ENCODE measurements at regions not wholly inside any gene's neighbourhood (a gene's known extent, or its start where the extent isn't known, plus 50 kb on each side); places are given as distances from the start of the nearest gene placed in this dataset.

DNA sequence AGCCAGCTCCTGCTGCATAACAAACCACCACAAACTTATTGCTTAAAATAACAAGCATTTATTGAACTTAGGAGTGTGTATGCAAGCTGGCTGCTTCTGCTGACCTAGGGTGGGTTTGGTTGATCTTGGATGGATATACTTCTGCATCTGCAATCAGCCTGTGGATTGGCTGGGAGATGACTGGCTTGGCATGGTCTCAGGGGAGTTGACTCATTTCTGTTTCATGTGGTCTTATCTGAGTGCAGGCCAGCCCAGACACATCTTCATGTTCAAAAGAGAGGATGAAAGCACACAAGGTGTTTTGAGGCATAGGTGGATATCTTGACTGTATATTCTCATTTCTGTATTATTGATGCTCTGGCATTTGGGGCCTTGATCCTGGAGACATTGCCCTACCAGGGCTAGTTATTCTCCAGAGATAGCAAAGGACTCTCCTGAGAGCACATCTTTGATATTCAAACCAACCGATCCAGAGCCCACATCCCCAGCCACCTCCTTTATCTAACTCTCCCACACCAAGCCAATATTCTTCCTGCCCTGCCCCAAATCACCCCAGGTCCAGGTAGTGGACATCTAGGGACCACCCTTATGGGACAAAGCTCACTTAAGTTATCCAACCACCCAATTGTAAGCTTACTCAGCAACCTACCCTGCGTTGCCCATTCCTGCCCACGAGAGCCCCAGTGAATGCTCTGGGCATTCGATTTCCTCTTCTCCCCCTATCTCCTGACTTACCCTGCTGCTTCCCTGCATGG, 350.8 kb downstream of the PTPRU start:
- peak; percentile 28 for DNase-seq (ENCODE audit: low spot score)

- no peak for DNase-seq (ENCODE audit: low spot score)
Measured at GRCh38 chr1:29586215-29586614, 349.9 kb downstream of the PTPRU start.

- no peak for DNase-seq (ENCODE audit: low spot score)
Measured at GRCh38 chr1:29585656-29586055, 349.3 kb downstream of the PTPRU start.

DNA sequence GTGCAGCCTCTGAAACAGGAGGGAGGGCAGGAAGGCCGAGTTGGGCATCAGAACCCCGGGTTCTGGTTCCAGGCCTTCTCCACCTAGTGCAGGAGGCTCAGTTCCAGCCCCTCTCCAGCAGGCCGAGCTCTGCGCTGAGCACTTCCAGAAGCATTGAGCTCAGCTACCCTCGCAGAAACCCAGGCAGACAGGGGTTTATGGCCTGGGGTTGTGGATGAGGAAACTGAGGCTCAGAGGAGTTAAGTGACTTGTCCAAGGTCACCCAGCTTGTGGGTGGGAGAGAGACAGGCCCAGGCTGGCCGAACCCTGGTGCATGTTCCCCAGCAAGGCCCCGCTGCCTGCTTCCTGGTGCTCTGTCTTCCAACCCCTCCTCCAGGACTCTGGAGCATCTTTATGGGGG, 348.9 kb downstream of the PTPRU start:
- DNase-seq (ENCODE audit: low spot score), result no peak

DNA sequence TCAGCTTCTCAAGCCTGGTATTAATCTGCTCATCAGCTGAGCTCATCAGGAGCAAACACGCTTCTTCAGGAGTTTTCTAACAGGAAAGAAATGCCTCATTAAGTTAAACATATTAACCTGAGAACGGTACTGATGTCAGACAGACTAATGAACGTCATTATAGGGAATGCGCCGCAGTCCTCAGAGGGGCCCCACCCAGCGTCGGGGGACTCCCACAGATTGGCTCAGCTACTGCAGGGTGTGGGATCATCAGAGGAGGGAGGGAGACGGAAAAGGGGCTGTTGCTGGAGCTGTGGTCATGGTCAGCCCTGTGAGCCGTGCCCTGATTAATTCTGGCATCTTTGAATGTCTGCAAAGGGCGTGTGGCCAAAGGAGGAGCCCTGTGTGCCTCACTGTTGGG, 348.5 kb downstream of the PTPRU start:
- DNase-seq (ENCODE audit: low spot score), result no peak

GRCh38 chr1:29584362-29584761, 348.0 kb downstream of the PTPRU start:
- no peak for DNase-seq (ENCODE audit: low spot score)

DNA sequence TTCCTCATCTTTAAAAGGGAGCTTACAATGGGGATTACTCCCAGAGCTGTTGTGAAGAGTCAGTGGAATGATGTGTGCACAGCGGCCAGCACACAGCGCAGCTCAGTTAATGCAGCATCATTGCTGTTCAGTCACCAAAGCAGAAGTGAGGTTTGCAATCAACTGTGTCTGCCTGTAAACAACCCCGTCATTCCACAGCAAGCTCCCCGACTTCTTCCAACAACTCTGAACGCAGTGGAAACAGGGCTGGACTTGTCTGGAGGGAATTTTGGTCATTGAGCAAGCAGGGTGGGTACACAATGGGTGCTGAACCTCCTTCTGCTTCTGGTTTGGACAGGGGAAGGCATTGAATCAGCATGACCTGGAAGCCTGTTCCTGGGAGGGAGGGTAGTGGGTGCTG, 347.4 kb downstream of the PTPRU start:
- no peak for DNase-seq (ENCODE audit: low spot score)

GRCh38 chr1:29581256-29581655, 344.9 kb downstream of the PTPRU start:
- no peak for DNase-seq (ENCODE audit: low spot score)

DNA sequence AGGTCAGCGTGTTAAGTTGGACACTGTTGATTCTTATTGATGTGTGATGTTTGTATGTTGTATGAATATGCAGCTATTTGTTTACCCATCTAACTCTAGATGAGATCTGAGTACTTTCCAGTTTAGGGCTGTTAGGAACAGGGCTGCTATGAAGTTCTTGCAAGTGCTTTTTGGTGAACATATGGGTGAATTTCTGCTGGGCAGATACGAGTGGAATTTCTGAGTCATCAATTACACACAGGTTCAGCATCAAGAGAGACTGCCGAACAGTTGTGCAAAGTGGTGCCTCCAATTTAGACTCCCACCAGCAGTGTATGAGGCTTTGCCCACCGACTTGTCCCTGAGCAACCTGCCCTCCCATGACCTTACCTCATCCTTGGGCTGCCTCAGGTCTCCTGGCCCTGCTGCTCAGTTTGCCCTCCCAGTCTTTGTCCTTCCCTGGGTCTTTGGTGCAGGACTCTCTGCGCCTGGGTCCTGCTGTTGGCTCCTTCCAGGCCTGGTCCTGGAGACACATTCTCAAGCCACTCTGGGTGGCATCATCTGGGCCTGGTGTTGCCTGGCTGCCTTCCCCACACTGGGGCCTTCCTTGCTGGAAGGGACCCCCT, 343.6 kb downstream of the PTPRU start:
- no peak for DNase-seq (ENCODE audit: low spot score)

GRCh38 chr1:29577512-29577911, 341.2 kb downstream of the PTPRU start:
- no peak for DNase-seq (ENCODE audit: low spot score)

DNA sequence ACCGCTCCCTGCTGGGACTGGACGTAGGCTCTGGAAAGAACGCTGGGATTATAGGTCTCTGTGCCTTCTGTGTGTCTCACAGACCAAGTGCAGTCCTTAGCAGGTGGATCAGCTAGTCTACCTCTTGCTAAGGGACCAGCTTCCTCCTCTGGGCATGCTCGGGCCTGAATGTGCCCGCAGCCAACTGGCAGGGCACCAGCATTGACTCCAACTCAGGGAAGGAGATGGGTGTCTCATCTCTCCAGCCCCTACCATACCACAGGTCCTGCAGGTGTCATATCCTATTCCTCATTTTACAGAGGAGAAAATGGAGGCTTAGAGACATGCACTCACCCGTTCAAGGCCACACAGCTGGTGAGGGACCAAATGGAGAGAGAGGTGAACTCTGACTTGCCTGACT, 340.2 kb downstream of the PTPRU start:
- DNase-seq (ENCODE audit: low spot score), result no peak

DNA sequence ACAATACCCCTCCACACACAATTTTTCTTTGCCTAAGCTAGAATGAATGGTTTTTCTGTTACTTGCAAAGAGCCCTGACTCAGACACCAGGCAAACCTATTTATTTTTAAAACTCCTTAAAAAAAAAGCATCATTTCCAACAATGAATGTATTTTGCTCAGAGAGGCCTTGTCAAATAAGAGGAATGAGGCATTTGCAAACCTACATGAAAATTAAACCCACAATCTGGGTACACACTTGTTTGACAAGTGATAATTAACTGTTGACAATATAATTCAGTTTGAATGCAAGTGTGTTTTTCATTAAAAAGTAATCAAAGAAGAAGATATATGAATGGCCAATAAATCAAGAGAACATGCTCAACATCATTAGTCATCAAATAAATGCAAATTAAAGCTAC, 339.5 kb downstream of the PTPRU start:
- no peak for DNase-seq (ENCODE audit: low spot score)

DNA sequence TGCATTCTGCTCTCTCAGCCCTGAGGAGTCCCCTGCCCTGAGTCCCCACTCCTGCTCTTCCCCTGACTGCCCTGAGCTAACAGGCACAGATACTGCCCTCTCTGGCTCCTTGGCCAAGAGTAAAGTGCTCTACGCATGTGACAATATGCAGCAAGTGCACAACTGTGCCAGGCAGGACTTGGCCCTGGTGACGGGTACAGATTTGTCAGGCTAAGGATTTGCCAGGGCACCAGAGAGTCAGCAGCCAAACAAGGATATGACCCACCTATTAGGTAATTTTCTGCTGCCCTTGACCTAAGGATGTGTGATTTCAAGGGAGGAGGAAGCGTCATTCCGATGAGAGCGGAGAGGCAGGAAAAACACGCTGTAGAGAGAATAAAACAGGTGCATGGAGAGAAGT, 339.0 kb downstream of the PTPRU start:
- no peak for DNase-seq (ENCODE audit: low spot score)

GRCh38 chr1:29574871-29575270, 338.5 kb downstream of the PTPRU start:
- DNase-seq (ENCODE audit: low spot score), result no peak

DNA sequence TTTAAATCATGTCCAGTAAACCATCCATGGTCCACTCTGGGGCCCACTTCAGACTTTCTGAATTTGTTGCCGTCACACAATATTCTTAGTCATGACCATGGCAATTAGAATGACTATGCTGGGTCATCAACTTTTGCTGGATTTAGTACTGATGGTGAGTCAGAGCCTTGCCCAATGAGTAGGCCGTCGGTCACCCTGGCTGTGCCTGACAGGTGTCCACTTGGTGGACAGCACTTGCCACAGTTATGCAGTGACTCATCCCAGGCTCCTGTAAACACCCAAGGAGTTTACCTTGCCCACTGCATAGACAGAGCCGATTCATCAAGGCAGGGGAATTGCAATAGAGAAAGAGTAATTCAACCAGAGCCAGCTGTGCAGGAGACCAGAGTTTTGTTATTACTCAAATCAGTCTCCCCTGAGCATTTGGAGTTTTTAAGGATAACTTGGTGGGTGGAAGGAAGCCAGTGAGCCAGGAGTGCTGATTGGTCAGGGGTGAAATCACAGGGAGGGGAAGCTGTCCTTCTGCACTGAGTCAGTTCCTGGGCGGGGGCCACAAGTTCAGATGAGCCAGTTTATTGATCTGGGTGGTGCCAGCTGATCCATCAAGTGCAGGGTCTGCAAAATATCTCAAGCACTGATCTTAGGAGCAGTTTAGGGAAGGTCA, 333.8 kb downstream of the PTPRU start:
- DNase-seq (ENCODE audit: low spot score), result peak; percentile 92

DNA sequence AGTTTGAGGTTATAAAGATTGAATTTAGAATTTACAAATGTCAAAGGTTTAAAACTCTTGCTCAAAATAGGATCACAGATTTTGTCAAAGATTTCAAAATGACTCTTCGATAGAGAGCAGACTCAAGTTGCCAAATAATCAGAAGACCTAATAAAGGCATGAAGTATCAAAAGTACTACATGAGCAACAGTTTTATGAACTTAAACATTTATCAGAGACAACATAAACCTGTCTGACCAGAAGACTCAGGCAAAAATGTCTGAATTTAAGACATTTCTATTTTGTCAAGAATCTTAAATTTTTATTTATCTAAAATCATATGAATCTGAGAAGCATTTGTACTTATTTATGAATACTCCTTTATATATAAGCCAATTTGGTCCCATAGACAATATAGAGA, 330.9 kb downstream of the PTPRU start:
- DNase-seq (ENCODE audit: low spot score), result no peak

- no peak for DNase-seq (ENCODE audit: low spot score)
Measured at GRCh38 chr1:29565490-29565889, 329.2 kb downstream of the PTPRU start.

- no peak for DNase-seq (ENCODE audit: low spot score)
Measured at GRCh38 chr1:29563571-29563970, 327.2 kb downstream of the PTPRU start.

DNA sequence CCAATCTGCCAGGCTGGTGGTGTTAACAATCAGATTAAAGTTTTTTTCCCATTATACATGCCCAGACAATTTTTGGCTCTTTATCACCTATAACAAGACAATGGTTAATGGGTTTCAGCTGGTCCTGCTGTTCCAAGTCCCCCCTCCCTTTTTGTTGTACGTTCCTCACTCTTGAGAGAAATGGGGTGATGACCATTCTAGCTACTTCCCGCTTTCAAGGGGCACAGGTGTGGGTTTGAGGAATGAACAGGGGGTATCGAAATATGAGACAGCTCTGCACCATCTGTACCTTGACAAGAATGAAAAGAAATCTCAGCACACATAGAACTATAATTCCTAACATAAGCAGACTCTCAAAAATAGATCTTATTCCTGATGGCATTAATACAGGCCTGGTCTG, 326.8 kb downstream of the PTPRU start:
- DNase-seq (ENCODE audit: low spot score), result no peak

GRCh38 chr1:29559056-29559455, 322.7 kb downstream of the PTPRU start:
- DNase-seq (ENCODE audit: low spot score), result no peak

- DNase-seq (ENCODE audit: low spot score), result no peak
Measured at GRCh38 chr1:29557701-29558600, 321.6 kb downstream of the PTPRU start.

DNA sequence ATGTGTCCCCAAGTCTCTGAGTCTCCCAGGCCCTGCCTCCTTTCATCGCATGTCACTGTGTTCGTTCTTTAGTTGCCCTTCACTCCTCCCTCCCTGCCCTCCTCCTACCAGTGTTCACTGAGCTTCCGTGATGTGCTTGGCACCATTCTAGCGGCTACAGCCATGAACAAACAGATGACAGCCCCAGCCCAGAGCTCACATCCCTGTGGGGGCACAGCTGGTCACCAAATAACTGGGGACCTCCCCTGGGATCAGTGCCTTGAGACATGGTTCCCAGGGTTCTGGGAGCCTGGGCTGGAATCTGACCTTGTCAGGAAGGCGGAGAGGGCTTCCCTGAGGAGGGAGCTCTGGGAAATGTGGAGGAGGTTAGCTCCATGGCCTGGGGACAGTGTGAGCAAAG, 320.7 kb downstream of the PTPRU start:
- no peak for DNase-seq (ENCODE audit: low spot score)

Data from SW480 (cell line).